ENCODE measurements at regions not wholly inside any gene's neighbourhood (a gene's known extent, or its start where the extent isn't known, plus 50 kb on each side); places are given as distances from the start of the nearest gene placed in this dataset.

GRCh38 chr2:242022550-242023290 lies 153.2 kb downstream of the RTP5 start:
- no peak for DNase-seq (ENCODE audit: low spot score)
- FAIRE-seq = no peak

GRCh38 chr2:242024751-242025355 lies 155.3 kb downstream of the RTP5 start:
- FAIRE-seq (no peak), DNase-seq (ENCODE audit: low spot score) (no peak)

GRCh38 chr2:242027676-242028450 lies 158.3 kb downstream of the RTP5 start:
- DNase-seq (ENCODE audit: low spot score) = no peak
- FAIRE-seq = no peak

- DNase-seq (ENCODE audit: low spot score) = no peak
Measured at GRCh38 chr2:242029422-242030225, 160.1 kb downstream of the RTP5 start.

GRCh38 chr2:242030226-242030575 lies 160.7 kb downstream of the RTP5 start:
- FAIRE-seq (no peak), DNase-seq (ENCODE audit: low spot score) (no peak)

More at GRCh38 chr2:242029422-242030225, 160.1 kb downstream of the RTP5 start:
- no peak for FAIRE-seq

GRCh38 chr2:242030858-242031257 lies 161.3 kb downstream of the RTP5 start:
- FAIRE-seq = no peak

GRCh38 chr2:242031481-242032019 lies 162.0 kb downstream of the RTP5 start:
- DNase-seq (ENCODE audit: low spot score) = peak; percentile 71
- FAIRE-seq = peak; percentile 74

More at GRCh38 chr2:242030858-242031257, 161.3 kb downstream of the RTP5 start:
- DNase-seq (ENCODE audit: low spot score) = no peak

- FAIRE-seq = no peak
- no peak for DNase-seq (ENCODE audit: low spot score)
Measured at GRCh38 chr2:242032780-242033656, 163.5 kb downstream of the RTP5 start.

GRCh38 chr2:242034138-242034537 lies 164.6 kb downstream of the RTP5 start:
- DNase-seq (ENCODE audit: low spot score) = no peak
- no peak for FAIRE-seq

- no peak for FAIRE-seq
- no peak for DNase-seq (ENCODE audit: low spot score)
Measured at GRCh38 chr2:242034996-242035814, 165.7 kb downstream of the RTP5 start.

GRCh38 chr2:242035858-242036652 lies 166.5 kb downstream of the RTP5 start:
- FAIRE-seq (no peak), DNase-seq (ENCODE audit: low spot score) (no peak)

GRCh38 chr2:242036653-242036950 lies 167.1 kb downstream of the RTP5 start:
- FAIRE-seq (no peak), DNase-seq (ENCODE audit: low spot score) (no peak)

GRCh38 chr2:242038166-242038927 lies 168.8 kb downstream of the RTP5 start:
- DNase-seq (ENCODE audit: low spot score) (no peak), FAIRE-seq (no peak)

GRCh38 chr2:242038928-242039341 lies 169.4 kb downstream of the RTP5 start:
- FAIRE-seq = no peak
- DNase-seq (ENCODE audit: low spot score) = no peak

GRCh38 chr2:242040303-242040655 lies 170.8 kb downstream of the RTP5 start:
- no peak for FAIRE-seq

GRCh38 chr2:242040681-242041080 lies 171.2 kb downstream of the RTP5 start:
- DNase-seq (ENCODE audit: low spot score) (no peak), FAIRE-seq (no peak)

More at GRCh38 chr2:242040303-242040655, 170.8 kb downstream of the RTP5 start:
- no peak for DNase-seq (ENCODE audit: low spot score)

- no peak for DNase-seq (ENCODE audit: low spot score)
- FAIRE-seq = no peak
Measured at GRCh38 chr2:242041816-242042215, 172.3 kb downstream of the RTP5 start.

Measured in RCC 7860 (cell line).